ENCODE measurements at regions not wholly inside any gene's neighbourhood (a gene's known extent, or its start where the extent isn't known, plus 50 kb on each side); places are given as distances from the start of the nearest gene placed in this dataset.

- no peak for DNase-seq (ENCODE audit: low spot score)
- H3K27me3 Mint-ChIP-seq (ENCODE audit: low read depth) = no peaks in the 10 kb centered on the region
- H3K9me3 Mint-ChIP-seq = peaks cover 8% of the 10 kb centered on the region; the same call in 1 of the 2 replicates
Observed at GRCh38 chrX:137195296-137195695, 161.5 kb upstream of the GPR101 start.

More at GRCh38 chrX:137195296-137195695, 161.5 kb upstream of the GPR101 start:
- ChIA-PET POLR2A (no interaction called here), CTCF (no interaction called here)
- TF ChIP-seq, protein P1, sequence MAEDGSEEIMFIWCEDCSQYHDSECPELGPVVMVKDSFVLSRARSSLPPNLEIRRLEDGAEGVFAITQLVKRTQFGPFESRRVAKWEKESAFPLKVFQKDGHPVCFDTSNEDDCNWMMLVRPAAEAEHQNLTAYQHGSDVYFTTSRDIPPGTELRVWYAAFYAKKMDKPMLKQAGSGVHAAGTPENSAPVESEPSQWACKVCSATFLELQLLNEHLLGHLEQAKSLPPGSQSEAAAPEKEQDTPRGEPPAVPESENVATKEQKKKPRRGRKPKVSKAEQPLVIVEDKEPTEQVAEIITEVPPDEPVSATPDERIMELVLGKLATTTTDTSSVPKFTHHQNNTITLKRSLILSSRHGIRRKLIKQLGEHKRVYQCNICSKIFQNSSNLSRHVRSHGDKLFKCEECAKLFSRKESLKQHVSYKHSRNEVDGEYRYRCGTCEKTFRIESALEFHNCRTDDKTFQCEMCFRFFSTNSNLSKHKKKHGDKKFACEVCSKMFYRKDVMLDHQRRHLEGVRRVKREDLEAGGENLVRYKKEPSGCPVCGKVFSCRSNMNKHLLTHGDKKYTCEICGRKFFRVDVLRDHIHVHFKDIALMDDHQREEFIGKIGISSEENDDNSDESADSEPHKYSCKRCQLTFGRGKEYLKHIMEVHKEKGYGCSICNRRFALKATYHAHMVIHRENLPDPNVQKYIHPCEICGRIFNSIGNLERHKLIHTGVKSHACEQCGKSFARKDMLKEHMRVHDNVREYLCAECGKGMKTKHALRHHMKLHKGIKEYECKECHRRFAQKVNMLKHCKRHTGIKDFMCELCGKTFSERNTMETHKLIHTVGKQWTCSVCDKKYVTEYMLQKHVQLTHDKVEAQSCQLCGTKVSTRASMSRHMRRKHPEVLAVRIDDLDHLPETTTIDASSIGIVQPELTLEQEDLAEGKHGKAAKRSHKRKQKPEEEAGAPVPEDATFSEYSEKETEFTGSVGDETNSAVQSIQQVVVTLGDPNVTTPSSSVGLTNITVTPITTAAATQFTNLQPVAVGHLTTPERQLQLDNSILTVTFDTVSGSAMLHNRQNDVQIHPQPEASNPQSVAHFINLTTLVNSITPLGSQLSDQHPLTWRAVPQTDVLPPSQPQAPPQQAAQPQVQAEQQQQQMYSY (CRISPR knock-in tag; IDR thresholded peaks at IDR 0.05) = no peak
- no peak for TF ChIP-seq ZNF532 (CRISPR knock-in tag; IDR thresholded peaks at IDR 0.05; ENCODE audit: borderline replicate concordance)
- TF ChIP-seq ZNF219 (CRISPR knock-in tag; IDR thresholded peaks at IDR 0.05; ENCODE audit: borderline replicate concordance) = no peak
- TF ChIP-seq GABPB1 (CRISPR knock-in tag; IDR thresholded peaks at IDR 0.05) = no peak
- TF ChIP-seq CREB1 (CRISPR knock-in tag; IDR thresholded peaks at IDR 0.05) = no peak
- no peak for TF ChIP-seq STAT6 (CRISPR knock-in tag; conservative IDR thresholded peaks at IDR 0.05; ENCODE audit: low read depth)
- TF ChIP-seq E2F1 (CRISPR knock-in tag; IDR thresholded peaks at IDR 0.05) = no peak
- TF ChIP-seq CREM (CRISPR knock-in tag; IDR thresholded peaks at IDR 0.05) = no peak
- no peak for TF ChIP-seq NFATC4 (CRISPR knock-in tag; IDR thresholded peaks at IDR 0.05)
- no peak for TF ChIP-seq ZNF121 (CRISPR knock-in tag; IDR thresholded peaks at IDR 0.05)
- no peak for TF ChIP-seq NFE2L1 (CRISPR knock-in tag; IDR thresholded peaks at IDR 0.05)
- TF ChIP-seq E2F4 (CRISPR knock-in tag; IDR thresholded peaks at IDR 0.05; ENCODE audit: borderline replicate concordance, low read depth) = no peak
- TF ChIP-seq ZBTB21 (CRISPR knock-in tag; IDR thresholded peaks at IDR 0.05; ENCODE audit: borderline replicate concordance) = no peak
- TF ChIP-seq USF2 (CRISPR knock-in tag; IDR thresholded peaks at IDR 0.05) = no peak
- no peaks in the 10 kb centered on the region for H3K36me3 Mint-ChIP-seq
- no peak overlapping the region for H3K27ac Mint-ChIP-seq
- H3K4me3 Mint-ChIP-seq = no peak overlapping the region
- ATAC-seq = no peak
- H3K4me1 Mint-ChIP-seq = no peaks in the 10 kb centered on the region
